ENCODE measurements at regions not wholly inside any gene's neighbourhood (a gene's known extent, or its start where the extent isn't known, plus 50 kb on each side); places are given as distances from the start of the nearest gene placed in this dataset.

- TF ChIP-seq ZNF232 (CRISPR knock-in tag; IDR thresholded peaks at IDR 0.05) (no peak), CTCF (IDR thresholded peaks at IDR 0.05) (no peak), GABPB1 (CRISPR knock-in tag; IDR thresholded peaks at IDR 0.05) (no peak), FOXP4 (CRISPR knock-in tag; IDR thresholded peaks at IDR 0.05) (no peak), ATF6 (CRISPR knock-in tag; IDR thresholded peaks at IDR 0.05) (no peak)
These were observed 64.0 kb downstream of the GPRASP3 start for GRCh38 chrX:102784550-102784949.
